Astrocyte of the hippocampus (primary cell): ENCODE measurements at regions not wholly inside any gene's neighbourhood (a gene's known extent, or its start where the extent isn't known, plus 50 kb on each side); places are given as distances from the start of the nearest gene placed in this dataset.

Experiments
- DNase-seq: peaks from one replicate; pipeline ENCODE4 v3.0.0; 2011; ENCODE audit warnings: low read depth, low spot score

- peak; percentile 91 for DNase-seq
Observed at GRCh38 chr3:43894176-43895049, 203.7 kb downstream of the ABHD5 start.

- DNase-seq = no peak
Observed at GRCh38 chr3:43895573-43895972, 204.8 kb downstream of the ABHD5 start.

- DNase-seq = no peak
Observed at GRCh38 chr3:43902415-43902814, 211.7 kb downstream of the ABHD5 start.

DNA sequence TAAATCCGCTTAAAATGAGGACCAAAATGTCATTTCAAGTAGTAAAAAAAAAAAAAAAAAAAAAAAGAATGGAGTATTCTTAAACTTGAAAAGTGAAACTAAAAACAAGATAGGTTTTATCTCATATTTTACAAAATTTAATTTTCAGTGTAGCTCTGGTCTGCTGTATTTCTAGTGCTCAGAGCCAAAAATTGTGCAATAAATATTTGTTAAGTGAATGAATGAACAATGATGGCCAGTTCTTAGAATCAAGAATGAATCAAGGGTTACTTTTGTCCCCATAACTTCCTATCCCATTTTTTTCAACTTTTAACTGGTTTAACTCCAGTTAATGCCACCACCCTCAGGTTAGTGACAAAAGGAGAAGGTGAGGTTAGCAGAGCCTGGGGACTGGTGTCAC lies 214.4 kb downstream of the ABHD5 start:
- DNase-seq = no peak

GRCh38 chr3:43906849-43907507 lies 216.2 kb downstream of the ABHD5 start:
- no peak for DNase-seq

DNA sequence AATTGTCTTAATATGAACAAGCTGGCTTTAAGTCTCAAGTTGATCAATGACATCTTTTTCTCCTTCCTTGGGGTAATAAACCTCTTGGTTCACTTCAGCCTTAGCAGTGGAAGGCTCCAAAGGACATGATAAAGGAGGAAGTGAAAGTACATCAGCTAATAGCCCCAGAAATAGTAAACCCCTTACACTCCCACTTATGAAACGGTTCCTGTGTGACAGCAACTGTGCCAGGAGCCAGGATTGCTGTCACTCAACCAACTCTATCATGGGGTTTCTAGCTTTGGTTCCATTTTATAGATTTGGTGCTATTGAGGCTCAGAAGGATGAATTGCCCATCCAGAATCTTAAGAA lies 216.7 kb downstream of the ABHD5 start:
- DNase-seq = no peak

DNA sequence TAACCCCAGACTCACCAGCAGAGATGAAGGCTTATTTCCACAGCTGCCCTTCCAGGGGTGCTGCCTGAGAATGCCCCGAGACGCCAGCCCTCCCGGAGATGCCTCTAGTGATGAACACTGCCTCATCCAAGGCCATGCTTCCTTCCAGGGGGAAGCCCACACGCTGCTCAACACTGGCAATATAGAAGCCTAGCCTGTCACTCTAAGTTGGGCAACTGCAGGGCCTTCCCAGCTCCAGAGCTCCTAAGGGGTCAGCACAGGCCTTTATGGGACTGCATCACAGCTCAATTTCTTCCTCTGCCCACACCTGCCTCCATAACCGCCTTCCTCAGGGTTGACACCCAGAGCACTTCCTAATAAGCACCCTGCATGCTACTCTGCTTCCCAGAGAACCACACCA lies 217.7 kb downstream of the ABHD5 start:
- no peak for DNase-seq

GRCh38 chr3:43909149-43909548 lies 218.4 kb downstream of the ABHD5 start:
- DNase-seq = no peak

GRCh38 chr3:43910750-43911149 lies 220.0 kb downstream of the ABHD5 start:
- no peak for DNase-seq

GRCh38 chr3:43913036-43913948 lies 222.6 kb downstream of the ABHD5 start:
- no peak for DNase-seq

DNA sequence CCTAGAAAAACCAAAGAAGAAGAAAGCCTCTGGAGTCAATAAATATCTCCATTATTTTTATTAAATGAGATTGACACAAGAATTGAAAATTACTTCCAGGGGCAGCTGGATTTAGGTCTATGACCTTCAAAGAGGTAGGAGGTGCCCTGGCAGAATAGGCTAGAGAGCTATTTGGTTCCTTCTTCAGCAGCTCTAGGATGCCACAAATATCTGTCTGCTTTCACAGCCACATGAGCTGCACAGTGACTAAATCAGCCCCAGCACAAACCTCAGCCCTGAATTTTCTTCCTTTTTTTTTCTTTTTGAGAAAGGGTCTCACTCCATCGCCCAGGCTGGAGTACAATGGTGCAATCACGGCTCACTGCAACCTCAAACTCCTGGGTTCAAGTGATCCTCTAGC lies 223.5 kb downstream of the ABHD5 start:
- DNase-seq = no peak

- DNase-seq = no peak
Observed at GRCh38 chr3:43915546-43915945, 224.8 kb downstream of the ABHD5 start.

DNA sequence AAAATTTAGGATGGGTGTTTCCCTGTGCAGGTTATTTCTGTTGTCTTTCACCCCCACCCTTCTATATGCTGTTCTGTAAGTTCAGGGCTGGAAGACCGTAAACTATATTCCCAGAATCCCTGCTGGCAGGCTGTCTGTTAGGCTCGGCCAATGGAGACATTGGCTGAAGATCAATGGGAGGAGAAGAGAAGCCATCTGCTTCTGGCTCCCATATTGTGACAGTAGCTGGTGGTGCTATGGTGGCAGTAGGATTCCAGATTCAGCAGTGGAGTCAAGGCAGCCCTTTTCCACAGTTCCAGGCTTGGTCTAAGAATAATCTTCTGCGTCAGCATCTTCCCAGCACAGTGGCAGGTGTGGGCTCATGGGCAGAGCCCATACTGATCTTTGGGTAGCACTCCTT lies 226.6 kb downstream of the ABHD5 start:
- no peak for DNase-seq

GRCh38 chr3:43919029-43919428 lies 228.3 kb downstream of the ABHD5 start:
- DNase-seq = peak; percentile 34

GRCh38 chr3:43921056-43921648 lies 230.4 kb downstream of the ABHD5 start:
- no peak for DNase-seq

- no peak for DNase-seq
Observed at GRCh38 chr3:43922374-43922773, 231.6 kb downstream of the ABHD5 start.

DNA sequence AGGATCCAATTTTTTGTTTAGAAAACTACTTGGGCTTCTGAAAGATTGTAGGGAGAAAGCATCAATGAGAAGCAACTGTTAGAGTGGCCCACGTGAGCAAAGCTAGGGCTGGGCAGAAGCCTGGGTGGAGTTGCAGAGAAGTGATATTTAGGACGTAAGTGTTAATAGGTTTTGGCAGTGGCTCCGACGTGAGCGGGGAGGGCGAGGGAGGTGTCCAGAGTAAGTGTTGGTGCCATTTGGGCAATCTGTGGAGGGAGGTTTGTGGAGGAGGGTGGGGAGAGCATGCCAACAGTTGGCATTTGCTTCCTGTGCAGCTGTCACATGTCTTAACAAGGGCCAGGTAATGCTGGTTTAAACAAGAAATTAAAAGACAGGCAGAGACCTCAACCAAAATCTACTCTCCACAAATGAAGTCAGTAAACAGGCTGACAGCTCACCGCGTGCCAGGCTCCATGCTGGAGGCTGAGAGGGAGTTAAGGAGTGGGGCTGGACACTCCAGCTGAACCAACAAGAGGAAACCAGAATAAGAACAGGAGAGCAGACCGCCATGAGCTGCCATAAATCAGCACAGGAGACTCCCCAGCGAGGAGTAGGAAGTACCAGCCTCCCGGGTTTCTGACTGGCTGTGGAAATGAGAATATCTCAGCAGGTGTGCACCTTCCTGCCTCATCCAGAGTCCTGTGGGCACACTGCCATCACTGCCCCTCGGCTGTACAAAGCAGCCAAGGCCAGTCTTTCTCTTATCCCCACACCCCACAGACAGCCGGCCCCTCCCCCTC lies 232.6 kb downstream of the ABHD5 start:
- no peak for DNase-seq

DNA sequence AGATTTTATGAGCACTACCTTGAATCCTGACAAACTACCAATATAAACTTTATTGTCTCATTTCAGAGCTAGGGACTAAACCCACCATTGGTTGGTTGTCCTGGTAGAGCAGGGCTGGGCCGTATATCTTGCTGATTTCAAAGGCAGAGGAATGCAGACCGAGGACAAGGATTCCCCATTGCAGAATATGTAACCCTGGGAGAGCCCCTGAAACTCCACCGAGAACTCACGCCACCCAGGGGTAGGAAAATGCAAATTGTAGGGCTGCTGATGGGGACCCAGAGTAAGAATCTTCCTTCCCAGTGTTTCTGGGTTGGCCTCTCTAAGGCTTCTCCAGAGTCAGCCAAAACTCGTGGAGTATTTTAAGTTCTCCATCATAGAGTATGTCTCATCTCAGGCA lies 235.3 kb downstream of the ABHD5 start:
- DNase-seq = no peak

DNA sequence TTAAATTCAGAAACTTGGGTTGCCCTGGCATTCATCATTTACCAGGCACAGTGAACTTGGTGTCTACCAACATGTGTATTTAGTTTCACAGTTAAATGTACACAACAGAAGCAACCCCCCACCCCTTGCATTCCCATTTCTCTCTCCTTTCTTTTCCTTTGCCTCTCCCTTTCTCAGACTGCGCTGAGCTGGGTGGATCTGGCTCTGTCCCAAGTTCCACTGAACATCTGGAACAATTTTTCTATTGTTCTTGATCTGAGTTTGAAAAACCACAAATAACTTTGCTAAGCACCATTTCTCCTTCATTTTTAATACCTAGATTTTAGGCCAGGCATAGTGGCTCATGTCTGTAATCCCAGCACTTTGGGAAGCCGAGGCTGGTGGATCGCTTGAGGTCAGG lies 242.2 kb downstream of the ABHD5 start:
- no peak for DNase-seq

DNA sequence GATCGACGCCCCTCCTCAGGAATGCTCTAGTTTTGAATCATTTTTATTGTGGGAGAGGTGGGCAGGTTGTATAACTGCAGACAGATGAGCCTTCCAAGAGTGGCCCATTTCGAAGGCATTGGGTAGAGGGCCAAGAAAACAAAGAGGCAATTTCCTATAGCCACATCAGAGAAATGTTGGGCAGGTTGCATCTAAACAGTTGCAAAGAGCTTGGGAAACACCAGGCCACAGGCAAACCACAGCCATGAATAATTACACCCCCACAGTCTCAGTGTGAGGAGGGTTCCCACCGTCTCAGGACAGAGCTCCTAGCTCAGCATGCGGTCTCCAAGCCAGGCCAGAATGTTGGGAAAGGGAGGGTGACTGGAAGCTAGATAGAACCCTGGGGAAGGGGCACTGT lies 257.3 kb downstream of the ABHD5 start:
- peak; percentile 73 for DNase-seq

DNA sequence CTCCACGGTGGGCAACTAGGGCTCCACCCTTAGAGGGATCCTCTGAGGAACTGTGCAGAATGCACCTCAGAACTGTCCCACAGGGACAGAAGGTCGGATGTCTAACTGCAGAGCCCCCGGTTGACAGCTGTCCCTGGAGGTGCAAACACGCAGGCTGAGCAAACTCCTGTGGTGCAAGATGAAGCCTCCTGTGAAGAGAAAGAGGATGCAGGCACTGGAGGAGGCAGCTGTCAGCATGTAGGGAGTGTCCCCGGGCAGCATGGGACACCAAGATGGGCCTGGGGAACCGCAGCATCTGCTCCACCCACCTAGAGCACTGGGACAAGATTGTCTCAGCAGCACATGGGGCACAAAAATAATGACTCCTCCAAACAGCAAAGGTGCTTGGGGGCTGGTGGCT lies 258.9 kb downstream of the ABHD5 start:
- DNase-seq = no peak
